SK-N-SH treated with all-trans-retinoic acid at 6 μM for 48 hours (cell line): ENCODE measurements at regions not wholly inside any gene's neighbourhood (a gene's known extent, or its start where the extent isn't known, plus 50 kb on each side); places are given as distances from the start of the nearest gene placed in this dataset.

ENCODE experiments used
- ATAC-seq: fragments of 200-7000 bp; cut with Tn5 transposase; 3 replicates; pipeline ENCODE4 v1.9.1; 2020; ENCODE audit warnings: mild to moderate bottlenecking, moderate library complexity
- BACH2 ChIP-seq: fragments of 250-450 bp; sonication (Bioruptor Pico); IDR thresholded peaks from 2 replicates; pipeline ENCODE4 v1.9.0; 2021; ENCODE audit warnings: mild to moderate bottlenecking, borderline replicate concordance
- ESRRG ChIP-seq: fragments of 250-450 bp; sonication (Bioruptor Pico); IDR thresholded peaks from 2 replicates; pipeline ENCODE4 v1.6.1; 2021; ENCODE audit warnings: mild to moderate bottlenecking
- GLIS3 ChIP-seq: fragments of 250-450 bp; sonication (Bioruptor Pico); IDR thresholded peaks from 2 replicates; pipeline ENCODE4 v1.5.0; 2020; ENCODE audit warnings: mild to moderate bottlenecking, moderate library complexity
- ISL1 ChIP-seq: fragments of 250-450 bp; sonication (Bioruptor Pico); IDR thresholded peaks from 2 replicates; pipeline ENCODE4 v2.1.2; 2022; ENCODE audit warnings: mild to moderate bottlenecking, moderate library complexity
- OSR1 ChIP-seq: fragments of 250-450 bp; sonication (Bioruptor Pico); IDR thresholded peaks from 2 replicates; pipeline ENCODE4 v1.8.0; 2022; ENCODE audit warnings: moderate library complexity, mild to moderate bottlenecking, inconsistent platforms
- PPARA ChIP-seq: fragments of 250-450 bp; sonication (Bioruptor Pico); IDR thresholded peaks from 2 replicates; pipeline ENCODE4 v1.5.0; 2020; ENCODE audit warnings: mild to moderate bottlenecking, borderline replicate concordance
- RARB ChIP-seq: fragments of 250-450 bp; sonication (Bioruptor Pico); IDR thresholded peaks from 2 replicates; pipeline ENCODE4 v1.8.0; 2021; ENCODE audit warnings: mild to moderate bottlenecking, moderate library complexity
- TCF4 ChIP-seq: fragments of 250-450 bp; sonication (Bioruptor Pico); IDR thresholded peaks from 2 replicates; pipeline ENCODE4 v1.8.0; 2021; ENCODE audit warnings: mild to moderate bottlenecking, moderate library complexity, borderline replicate concordance
- TOX ChIP-seq: fragments of 250-450 bp; sonication (Bioruptor Pico); IDR thresholded peaks from 2 replicates; pipeline ENCODE4 v1.8.0; 2021; ENCODE audit warnings: mild to moderate bottlenecking, moderate library complexity, borderline replicate concordance
- ZC3H10 ChIP-seq: fragments of 250-450 bp; sonication (Bioruptor Pico); IDR thresholded peaks from 2 replicates; pipeline ENCODE4 v1.5.1; 2021; ENCODE audit warnings: mild to moderate bottlenecking, moderate library complexity
- ZFP3 ChIP-seq: fragments of 250-450 bp; sonication (Bioruptor Pico); IDR thresholded peaks from 2 replicates; pipeline ENCODE4 v1.5.0; 2020; ENCODE audit warnings: mild to moderate bottlenecking, moderate library complexity
- ZFP30 ChIP-seq: fragments of 450-650 bp; formaldehyde crosslinking; IDR thresholded peaks from 2 replicates; pipeline ENCODE4 v1.5.0; 2022; ENCODE audit warnings: mild to moderate bottlenecking, moderate library complexity
- ZNF70 ChIP-seq: fragments of 450-650 bp; formaldehyde crosslinking; IDR thresholded peaks from 2 replicates; pipeline ENCODE4 v1.5.0; 2020; ENCODE audit warnings: mild to moderate bottlenecking, moderate library complexity
- TF ChIP-seq, protein P1 (sequence below): fragments of 250-450 bp; sonication (Bioruptor Pico); IDR thresholded peaks from 2 replicates; pipeline ENCODE4 v1.8.0; 2020; ENCODE audit warnings: mild to moderate bottlenecking, moderate library complexity, borderline replicate concordance
- TF ChIP-seq, protein P2 (sequence below): fragments of 250-450 bp; sonication (Bioruptor Pico); IDR thresholded peaks from 2 replicates; pipeline ENCODE4 v1.8.0; 2021; ENCODE audit warnings: low read depth, mild to moderate bottlenecking, moderate library complexity, borderline replicate concordance
- TF ChIP-seq, protein P3 (sequence below): fragments of 250-450 bp; sonication (Bioruptor Pico); IDR thresholded peaks from 2 replicates; pipeline ENCODE4 v1.5.1; 2020; ENCODE audit warnings: low read depth, mild to moderate bottlenecking, moderate library complexity
- TF ChIP-seq, protein P4 (sequence below): fragments of 250-450 bp; sonication (Bioruptor Pico); IDR thresholded peaks from 2 replicates; pipeline ENCODE4 v1.5.1; 2021; ENCODE audit warnings: mild to moderate bottlenecking, moderate library complexity
- TF ChIP-seq, protein P5 (sequence below): fragments of 250-450 bp; sonication (Bioruptor Pico); IDR thresholded peaks from 2 replicates; pipeline ENCODE4 v1.5.0; 2020; ENCODE audit warnings: mild to moderate bottlenecking, moderate library complexity

DNA sequence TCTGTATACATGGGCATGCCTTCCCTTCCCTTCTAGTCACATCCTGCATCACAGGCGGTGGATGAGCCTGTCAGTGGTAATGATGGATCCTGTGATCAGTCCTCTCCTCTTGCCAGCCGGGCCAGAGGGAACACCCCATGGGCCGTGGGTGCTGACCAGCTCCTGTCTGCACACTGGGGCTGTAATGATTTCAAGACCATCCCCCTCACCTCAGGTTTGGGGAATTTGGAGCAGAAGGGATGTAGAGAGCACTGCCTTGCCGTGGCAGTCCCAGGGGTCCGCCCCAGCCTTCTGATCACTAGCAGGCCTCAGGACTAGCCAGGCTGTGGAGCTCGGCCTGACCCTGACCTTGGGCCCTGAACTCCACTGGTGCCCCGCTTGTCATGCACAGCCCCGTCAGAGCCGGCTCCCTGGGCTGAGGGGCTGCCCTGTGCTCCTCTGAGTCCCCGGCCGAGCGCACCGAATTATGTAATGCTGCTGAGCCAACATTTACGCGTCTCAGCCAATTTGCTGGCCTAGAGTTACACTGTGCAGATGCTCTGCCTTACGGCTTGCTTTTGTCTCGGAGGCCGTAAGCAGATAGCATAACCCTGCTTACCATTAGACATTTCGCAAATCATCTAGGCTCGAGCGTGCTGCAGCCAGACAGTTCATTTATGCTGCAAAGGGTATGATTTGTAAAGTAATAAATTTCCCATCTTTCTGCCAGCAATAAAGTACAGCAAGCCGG lies 155.3 kb downstream of the MACROH2A1 start:
- peak; percentile 70 for ATAC-seq
- TF ChIP-seq, protein P1, sequence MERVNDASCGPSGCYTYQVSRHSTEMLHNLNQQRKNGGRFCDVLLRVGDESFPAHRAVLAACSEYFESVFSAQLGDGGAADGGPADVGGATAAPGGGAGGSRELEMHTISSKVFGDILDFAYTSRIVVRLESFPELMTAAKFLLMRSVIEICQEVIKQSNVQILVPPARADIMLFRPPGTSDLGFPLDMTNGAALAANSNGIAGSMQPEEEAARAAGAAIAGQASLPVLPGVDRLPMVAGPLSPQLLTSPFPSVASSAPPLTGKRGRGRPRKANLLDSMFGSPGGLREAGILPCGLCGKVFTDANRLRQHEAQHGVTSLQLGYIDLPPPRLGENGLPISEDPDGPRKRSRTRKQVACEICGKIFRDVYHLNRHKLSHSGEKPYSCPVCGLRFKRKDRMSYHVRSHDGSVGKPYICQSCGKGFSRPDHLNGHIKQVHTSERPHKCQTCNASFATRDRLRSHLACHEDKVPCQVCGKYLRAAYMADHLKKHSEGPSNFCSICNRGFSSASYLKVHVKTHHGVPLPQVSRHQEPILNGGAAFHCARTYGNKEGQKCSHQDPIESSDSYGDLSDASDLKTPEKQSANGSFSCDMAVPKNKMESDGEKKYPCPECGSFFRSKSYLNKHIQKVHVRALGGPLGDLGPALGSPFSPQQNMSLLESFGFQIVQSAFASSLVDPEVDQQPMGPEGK (CRISPR knock-in tag): no peak
- TF ChIP-seq ZC3H10 (CRISPR knock-in tag): peak; percentile 76; the same call in 1 of the 2 replicates
- TF ChIP-seq, protein P2, sequence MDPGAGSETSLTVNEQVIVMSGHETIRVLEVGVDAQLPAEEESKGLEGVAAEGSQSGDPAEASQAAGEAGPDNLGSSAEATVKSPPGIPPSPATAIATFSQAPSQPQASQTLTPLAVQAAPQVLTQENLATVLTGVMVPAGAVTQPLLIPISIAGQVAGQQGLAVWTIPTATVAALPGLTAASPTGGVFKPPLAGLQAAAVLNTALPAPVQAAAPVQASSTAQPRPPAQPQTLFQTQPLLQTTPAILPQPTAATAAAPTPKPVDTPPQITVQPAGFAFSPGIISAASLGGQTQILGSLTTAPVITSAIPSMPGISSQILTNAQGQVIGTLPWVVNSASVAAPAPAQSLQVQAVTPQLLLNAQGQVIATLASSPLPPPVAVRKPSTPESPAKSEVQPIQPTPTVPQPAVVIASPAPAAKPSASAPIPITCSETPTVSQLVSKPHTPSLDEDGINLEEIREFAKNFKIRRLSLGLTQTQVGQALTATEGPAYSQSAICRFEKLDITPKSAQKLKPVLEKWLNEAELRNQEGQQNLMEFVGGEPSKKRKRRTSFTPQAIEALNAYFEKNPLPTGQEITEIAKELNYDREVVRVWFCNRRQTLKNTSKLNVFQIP: no peak
- TF ChIP-seq, protein P3, sequence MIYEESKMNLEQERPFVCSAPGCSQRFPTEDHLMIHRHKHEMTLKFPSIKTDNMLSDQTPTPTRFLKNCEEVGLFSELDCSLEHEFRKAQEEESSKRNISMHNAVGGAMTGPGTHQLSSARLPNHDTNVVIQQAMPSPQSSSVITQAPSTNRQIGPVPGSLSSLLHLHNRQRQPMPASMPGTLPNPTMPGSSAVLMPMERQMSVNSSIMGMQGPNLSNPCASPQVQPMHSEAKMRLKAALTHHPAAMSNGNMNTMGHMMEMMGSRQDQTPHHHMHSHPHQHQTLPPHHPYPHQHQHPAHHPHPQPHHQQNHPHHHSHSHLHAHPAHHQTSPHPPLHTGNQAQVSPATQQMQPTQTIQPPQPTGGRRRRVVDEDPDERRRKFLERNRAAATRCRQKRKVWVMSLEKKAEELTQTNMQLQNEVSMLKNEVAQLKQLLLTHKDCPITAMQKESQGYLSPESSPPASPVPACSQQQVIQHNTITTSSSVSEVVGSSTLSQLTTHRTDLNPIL (CRISPR knock-in tag): 0 out of 2 replicates have a peak, but pooled peaks have one; percentile 32
- TF ChIP-seq ZFP30 (CRISPR knock-in tag): no peak
- TF ChIP-seq ESRRG (CRISPR knock-in tag): no peak
- peak; percentile 83 for TF ChIP-seq TOX (CRISPR knock-in tag)
- peak; percentile 58; the same call in 1 of the 2 replicates for TF ChIP-seq RARB (CRISPR knock-in tag)
- TF ChIP-seq, protein P4, sequence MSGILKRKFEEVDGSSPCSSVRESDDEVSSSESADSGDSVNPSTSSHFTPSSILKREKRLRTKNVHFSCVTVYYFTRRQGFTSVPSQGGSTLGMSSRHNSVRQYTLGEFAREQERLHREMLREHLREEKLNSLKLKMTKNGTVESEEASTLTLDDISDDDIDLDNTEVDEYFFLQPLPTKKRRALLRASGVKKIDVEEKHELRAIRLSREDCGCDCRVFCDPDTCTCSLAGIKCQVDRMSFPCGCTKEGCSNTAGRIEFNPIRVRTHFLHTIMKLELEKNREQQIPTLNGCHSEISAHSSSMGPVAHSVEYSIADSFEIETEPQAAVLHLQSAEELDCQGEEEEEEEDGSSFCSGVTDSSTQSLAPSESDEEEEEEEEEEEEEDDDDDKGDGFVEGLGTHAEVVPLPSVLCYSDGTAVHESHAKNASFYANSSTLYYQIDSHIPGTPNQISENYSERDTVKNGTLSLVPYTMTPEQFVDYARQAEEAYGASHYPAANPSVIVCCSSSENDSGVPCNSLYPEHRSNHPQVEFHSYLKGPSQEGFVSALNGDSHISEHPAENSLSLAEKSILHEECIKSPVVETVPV (CRISPR knock-in tag): no peak; the same call in 1 of the 2 replicates
- no peak for TF ChIP-seq BACH2 (CRISPR knock-in tag)
- TF ChIP-seq ZNF70: no peak
- TF ChIP-seq OSR1 (CRISPR knock-in tag): no peak
- TF ChIP-seq ISL1 (CRISPR knock-in tag): peak; percentile 84
- peak; percentile 93 for TF ChIP-seq TCF4 (CRISPR knock-in tag)
- TF ChIP-seq ZFP3 (CRISPR knock-in tag): no peak
- TF ChIP-seq, protein P5, sequence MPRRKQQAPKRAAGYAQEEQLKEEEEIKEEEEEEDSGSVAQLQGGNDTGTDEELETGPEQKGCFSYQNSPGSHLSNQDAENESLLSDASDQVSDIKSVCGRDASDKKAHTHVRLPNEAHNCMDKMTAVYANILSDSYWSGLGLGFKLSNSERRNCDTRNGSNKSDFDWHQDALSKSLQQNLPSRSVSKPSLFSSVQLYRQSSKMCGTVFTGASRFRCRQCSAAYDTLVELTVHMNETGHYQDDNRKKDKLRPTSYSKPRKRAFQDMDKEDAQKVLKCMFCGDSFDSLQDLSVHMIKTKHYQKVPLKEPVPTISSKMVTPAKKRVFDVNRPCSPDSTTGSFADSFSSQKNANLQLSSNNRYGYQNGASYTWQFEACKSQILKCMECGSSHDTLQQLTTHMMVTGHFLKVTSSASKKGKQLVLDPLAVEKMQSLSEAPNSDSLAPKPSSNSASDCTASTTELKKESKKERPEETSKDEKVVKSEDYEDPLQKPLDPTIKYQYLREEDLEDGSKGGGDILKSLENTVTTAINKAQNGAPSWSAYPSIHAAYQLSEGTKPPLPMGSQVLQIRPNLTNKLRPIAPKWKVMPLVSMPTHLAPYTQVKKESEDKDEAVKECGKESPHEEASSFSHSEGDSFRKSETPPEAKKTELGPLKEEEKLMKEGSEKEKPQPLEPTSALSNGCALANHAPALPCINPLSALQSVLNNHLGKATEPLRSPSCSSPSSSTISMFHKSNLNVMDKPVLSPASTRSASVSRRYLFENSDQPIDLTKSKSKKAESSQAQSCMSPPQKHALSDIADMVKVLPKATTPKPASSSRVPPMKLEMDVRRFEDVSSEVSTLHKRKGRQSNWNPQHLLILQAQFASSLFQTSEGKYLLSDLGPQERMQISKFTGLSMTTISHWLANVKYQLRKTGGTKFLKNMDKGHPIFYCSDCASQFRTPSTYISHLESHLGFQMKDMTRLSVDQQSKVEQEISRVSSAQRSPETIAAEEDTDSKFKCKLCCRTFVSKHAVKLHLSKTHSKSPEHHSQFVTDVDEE (CRISPR knock-in tag): peak; percentile 85
- TF ChIP-seq PPARA (CRISPR knock-in tag): no peak

DNA sequence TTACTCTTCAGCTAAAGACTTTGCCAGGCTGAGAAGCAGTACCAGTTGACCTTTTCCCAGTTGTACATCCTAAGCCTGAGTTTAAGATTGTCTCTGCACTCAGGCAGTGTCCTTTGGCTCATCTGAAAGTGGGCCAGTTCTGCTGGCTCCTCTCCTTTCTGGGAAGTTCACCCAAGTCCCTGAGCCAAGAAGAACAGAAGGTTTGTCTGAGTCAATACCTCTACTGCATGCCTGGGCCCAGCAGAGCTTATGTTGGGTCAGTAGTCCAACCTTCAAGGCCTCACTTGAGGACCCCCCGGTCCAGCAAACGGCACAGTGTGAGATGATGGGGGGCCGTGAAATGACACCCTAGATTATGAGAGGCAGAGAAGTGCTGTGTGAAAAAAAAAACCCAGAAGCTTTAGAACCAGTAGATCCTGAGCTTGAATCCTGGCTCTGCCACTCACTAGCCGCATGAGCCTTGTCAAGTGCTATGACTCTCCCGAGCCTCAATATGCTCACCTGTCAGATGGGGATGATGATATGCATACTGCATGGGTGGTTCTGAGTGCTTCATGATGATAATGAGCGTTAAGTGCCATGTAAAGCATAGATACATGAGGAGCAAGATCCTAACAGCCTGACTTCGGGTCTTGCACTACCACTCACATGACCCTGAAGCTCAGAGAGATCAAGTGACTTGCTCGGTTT lies 156.0 kb downstream of the MACROH2A1 start:
- TF ChIP-seq ZNF70: no peak
- TF ChIP-seq, all 23 proteins: peak for 0
- no peak for ATAC-seq

DNA sequence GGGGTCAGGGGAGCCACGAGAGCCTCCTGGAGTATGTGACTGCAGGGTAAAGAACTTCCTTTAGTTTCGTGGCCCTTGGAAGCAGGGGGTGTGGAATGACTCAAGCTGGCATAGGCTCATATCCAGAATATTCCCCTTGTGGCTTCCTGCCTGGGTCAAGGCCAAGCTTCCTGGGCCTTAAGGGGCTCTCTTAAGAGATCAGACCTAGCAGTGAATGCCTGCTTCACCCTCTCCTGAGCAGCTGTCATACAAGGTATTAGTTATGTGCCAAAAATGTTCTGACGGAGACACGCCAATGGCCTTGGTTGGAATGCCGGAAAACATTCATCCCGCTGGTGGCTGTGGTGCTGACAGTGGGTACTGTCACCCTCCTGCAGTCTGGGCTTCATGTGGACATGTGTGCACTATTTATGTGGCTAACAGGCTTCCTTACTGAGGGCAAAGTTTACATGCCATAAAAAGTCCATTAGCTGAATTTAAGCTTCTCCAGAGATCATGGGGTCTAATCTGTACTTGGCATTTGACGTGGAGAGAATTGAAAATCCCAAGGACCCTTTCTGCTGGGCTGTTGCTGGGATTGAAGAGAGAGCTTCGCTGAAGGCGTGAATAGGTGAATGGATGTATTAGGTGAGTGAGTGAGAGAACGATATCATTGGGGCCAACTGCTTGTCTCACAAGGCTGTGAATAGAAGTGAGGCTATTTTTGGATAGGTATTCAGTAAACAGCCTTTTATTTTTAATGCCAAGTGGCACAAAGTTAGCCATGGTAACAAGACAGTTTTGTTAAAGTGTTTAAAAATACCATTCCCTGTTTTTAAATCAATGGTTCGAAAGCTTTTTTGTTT lies 156.8 kb downstream of the MACROH2A1 start:
- no peak for TF ChIP-seq GLIS3 (CRISPR knock-in tag)
- TF ChIP-seq ZFP30 (CRISPR knock-in tag): no peak
- TF ChIP-seq, protein P4 (CRISPR knock-in tag): no peak
- TF ChIP-seq ESRRG (CRISPR knock-in tag): no peak
- no peak for TF ChIP-seq PPARA (CRISPR knock-in tag)
- TF ChIP-seq, all 23 proteins: peak for 0
- no peak for ATAC-seq
